ENCODE measurements at regions not wholly inside any gene's neighbourhood (a gene's known extent, or its start where the extent isn't known, plus 50 kb on each side); places are given as distances from the start of the nearest gene placed in this dataset.

DNA sequence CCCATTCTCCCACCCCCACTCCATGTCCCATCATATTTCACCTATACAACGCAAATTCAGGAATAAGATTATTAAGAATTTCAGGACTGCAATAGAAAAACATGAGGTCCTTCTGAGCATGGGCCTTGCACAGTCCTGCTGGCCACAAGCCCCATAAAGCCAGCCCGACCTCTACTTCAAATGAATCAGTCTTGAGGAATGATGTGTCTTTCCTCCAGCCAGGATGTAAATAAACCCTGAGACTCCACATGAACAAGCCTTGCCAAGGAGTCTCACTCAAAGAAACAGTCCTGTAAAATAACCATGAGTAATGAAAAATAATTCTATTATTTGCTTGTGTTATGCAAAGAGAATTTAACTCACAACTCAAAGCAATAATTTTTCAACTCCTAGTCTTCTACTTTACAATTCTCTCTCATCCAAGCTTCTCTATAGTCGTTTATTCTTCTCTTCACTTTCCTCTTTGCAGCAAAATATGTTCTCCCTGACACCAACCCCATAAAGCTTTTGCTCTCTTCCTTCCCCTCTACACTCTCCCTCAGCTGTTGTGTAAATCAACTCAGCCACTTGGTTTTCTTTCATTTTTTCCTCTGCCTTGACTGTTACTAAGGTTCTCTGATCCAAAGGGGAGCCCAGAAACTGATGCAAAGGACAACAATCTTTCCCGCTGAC, 140.1 kb upstream of the MOCS2 start:
- DNase-seq (ENCODE audit: insufficient read length, low spot score, missing footprints) = peak; percentile 77
- H3K9me3 ChIP-seq (ENCODE audit: low read depth, low read length) = no peaks in the 10 kb centered on the region
- no peak overlapping the region for H2AFZ ChIP-seq (ENCODE audit: low read length)
- no peaks in the 10 kb centered on the region for H3K27me3 ChIP-seq (ENCODE audit: insufficient read depth, low read length)
- no peaks in the 10 kb centered on the region for H3K36me3 ChIP-seq (ENCODE audit: insufficient read depth, low read length)
- H3K4me3 ChIP-seq (ENCODE audit: insufficient read depth, low read length) = no peak overlapping the region
- peak overlapping the region; percentile 68 for H3K4me2 ChIP-seq (ENCODE audit: insufficient read depth, low read length)
- H3K4me1 ChIP-seq (ENCODE audit: insufficient read depth, low read length) = peaks cover 47% of the 10 kb centered on the region
- no peaks in the 10 kb centered on the region for H4K20me1 ChIP-seq (ENCODE audit: insufficient read depth, low read length)
- H3K27ac ChIP-seq (ENCODE audit: low read depth, low read length) = peak overlapping the region; percentile 59
- no peaks in the 10 kb centered on the region for H3K79me2 ChIP-seq (ENCODE audit: insufficient read depth, low read length)
- TF ChIP-seq, protein P1, sequence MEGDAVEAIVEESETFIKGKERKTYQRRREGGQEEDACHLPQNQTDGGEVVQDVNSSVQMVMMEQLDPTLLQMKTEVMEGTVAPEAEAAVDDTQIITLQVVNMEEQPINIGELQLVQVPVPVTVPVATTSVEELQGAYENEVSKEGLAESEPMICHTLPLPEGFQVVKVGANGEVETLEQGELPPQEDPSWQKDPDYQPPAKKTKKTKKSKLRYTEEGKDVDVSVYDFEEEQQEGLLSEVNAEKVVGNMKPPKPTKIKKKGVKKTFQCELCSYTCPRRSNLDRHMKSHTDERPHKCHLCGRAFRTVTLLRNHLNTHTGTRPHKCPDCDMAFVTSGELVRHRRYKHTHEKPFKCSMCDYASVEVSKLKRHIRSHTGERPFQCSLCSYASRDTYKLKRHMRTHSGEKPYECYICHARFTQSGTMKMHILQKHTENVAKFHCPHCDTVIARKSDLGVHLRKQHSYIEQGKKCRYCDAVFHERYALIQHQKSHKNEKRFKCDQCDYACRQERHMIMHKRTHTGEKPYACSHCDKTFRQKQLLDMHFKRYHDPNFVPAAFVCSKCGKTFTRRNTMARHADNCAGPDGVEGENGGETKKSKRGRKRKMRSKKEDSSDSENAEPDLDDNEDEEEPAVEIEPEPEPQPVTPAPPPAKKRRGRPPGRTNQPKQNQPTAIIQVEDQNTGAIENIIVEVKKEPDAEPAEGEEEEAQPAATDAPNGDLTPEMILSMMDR (IDR thresholded peaks at IDR 0.05; ENCODE audit: extremely low read depth, low read depth, low read length) = no peak

DNA sequence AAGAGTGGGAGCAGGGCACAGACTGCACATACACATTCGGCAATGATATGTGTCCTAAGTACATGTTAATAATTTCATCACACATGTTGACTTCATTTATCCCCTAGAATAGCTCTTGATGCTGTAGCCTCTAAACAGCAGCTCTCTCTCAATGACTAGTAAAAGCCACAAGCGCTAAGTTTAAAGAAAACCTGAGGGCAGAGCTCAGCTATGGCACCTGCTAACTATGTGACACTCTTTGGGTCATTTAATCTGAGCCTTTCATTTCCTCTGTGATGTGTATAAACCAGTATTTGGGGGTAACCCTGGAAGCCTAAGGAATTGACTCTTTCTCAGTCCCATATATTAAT, 140.6 kb upstream of the MOCS2 start:
- Histone ChIP-seq H3K4me2 (ENCODE audit: insufficient read depth, low read length) (peak overlapping the region; percentile 68), H3K27ac (ENCODE audit: low read depth, low read length) (peak overlapping the region; percentile 59), H3K9me3 (ENCODE audit: low read depth, low read length) (no peaks in the 10 kb centered on the region), H3K4me3 (ENCODE audit: insufficient read depth, low read length) (no peak overlapping the region), H4K20me1 (ENCODE audit: insufficient read depth, low read length) (no peaks in the 10 kb centered on the region), H3K79me2 (ENCODE audit: insufficient read depth, low read length) (no peaks in the 10 kb centered on the region), H2AFZ (ENCODE audit: low read length) (no peak overlapping the region), H3K27me3 (ENCODE audit: insufficient read depth, low read length) (no peaks in the 10 kb centered on the region), H3K36me3 (ENCODE audit: insufficient read depth, low read length) (no peaks in the 10 kb centered on the region), H3K4me1 (ENCODE audit: insufficient read depth, low read length) (peaks cover 47% of the 10 kb centered on the region)
- TF ChIP-seq, protein P1 (IDR thresholded peaks at IDR 0.05; ENCODE audit: extremely low read depth, low read depth, low read length) = no peak
- no peak for DNase-seq (ENCODE audit: insufficient read length, low spot score, missing footprints)

DNA sequence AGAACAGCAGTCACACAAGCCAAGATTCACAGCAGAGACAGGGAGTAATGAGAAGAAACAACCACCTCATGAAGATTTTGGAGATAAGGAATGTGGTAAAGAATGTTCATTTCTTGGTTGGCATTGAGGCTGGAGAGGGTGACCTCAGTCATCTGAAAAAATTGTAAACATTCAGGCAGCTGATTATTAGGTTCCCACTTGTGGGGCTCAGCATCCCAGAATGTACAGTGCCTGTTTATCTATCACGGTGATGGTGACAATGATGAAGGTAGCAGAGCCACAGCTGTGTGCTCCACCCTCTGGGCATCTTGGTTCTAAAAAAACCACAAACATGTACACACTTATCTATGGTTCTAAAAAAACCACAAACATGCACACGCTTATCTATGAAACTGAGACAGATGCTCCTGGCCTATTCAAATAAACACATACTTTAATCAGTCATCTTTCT, 143.9 kb upstream of the MOCS2 start:
- H3K4me3 ChIP-seq (ENCODE audit: insufficient read depth, low read length) = no peak overlapping the region
- H3K79me2 ChIP-seq (ENCODE audit: insufficient read depth, low read length) = no peaks in the 10 kb centered on the region
- H3K27me3 ChIP-seq (ENCODE audit: insufficient read depth, low read length) = no peaks in the 10 kb centered on the region
- DNase-seq (ENCODE audit: insufficient read length, low spot score, missing footprints) = peak; percentile 62
- peak overlapping the region; percentile 6 for H3K4me2 ChIP-seq (ENCODE audit: insufficient read depth, low read length)
- H3K36me3 ChIP-seq (ENCODE audit: insufficient read depth, low read length) = no peaks in the 10 kb centered on the region
- H3K27ac ChIP-seq (ENCODE audit: low read depth, low read length) = peak overlapping the region; percentile 38
- TF ChIP-seq, protein P1 (IDR thresholded peaks at IDR 0.05; ENCODE audit: extremely low read depth, low read depth, low read length) = no peak
- H3K9me3 ChIP-seq (ENCODE audit: low read depth, low read length) = no peaks in the 10 kb centered on the region
- no peak overlapping the region for H2AFZ ChIP-seq (ENCODE audit: low read length)
- peaks cover 44% of the 10 kb centered on the region for H3K4me1 ChIP-seq (ENCODE audit: insufficient read depth, low read length)
- no peaks in the 10 kb centered on the region for H4K20me1 ChIP-seq (ENCODE audit: insufficient read depth, low read length)

DNA sequence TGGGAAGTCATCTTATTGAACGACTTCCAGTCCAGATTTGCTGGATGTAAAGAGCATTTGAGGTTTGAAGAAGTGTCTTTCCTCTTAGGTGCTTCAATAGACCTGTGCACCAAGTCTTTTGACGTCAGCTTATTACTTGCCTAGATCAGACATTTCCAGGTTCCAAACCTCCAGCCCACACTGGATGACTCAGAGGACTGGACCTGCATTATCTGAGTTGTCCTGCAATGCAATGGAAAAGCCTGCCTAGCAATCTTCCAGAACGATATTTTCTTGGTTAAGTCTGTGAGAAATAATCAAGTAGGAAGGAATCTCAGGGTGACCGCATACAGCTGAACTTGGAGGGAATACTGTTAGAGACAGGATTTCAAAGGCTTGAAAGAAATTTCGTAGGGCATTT, 147.2 kb upstream of the MOCS2 start:
- Histone ChIP-seq H3K79me2 (ENCODE audit: insufficient read depth, low read length) (no peaks in the 10 kb centered on the region), H3K27ac (ENCODE audit: low read depth, low read length) (peak overlapping the region; percentile 30), H4K20me1 (ENCODE audit: insufficient read depth, low read length) (no peaks in the 10 kb centered on the region), H3K4me3 (ENCODE audit: insufficient read depth, low read length) (no peak overlapping the region), H3K4me1 (ENCODE audit: insufficient read depth, low read length) (peaks cover 38% of the 10 kb centered on the region), H3K9me3 (ENCODE audit: low read depth, low read length) (no peaks in the 10 kb centered on the region), H3K27me3 (ENCODE audit: insufficient read depth, low read length) (no peaks in the 10 kb centered on the region), H3K36me3 (ENCODE audit: insufficient read depth, low read length) (no peaks in the 10 kb centered on the region), H2AFZ (ENCODE audit: low read length) (no peak overlapping the region), H3K4me2 (ENCODE audit: insufficient read depth, low read length) (no peak overlapping the region)
- DNase-seq (ENCODE audit: insufficient read length, low spot score, missing footprints) = no peak
- TF ChIP-seq, protein P1 (IDR thresholded peaks at IDR 0.05; ENCODE audit: extremely low read depth, low read depth, low read length) = no peak

All from osteoblast (primary cell).